22Rv1 (cell line): ENCODE measurements at regions not wholly inside any gene's neighbourhood (a gene's known extent, or its start where the extent isn't known, plus 50 kb on each side); places are given as distances from the start of the nearest gene placed in this dataset.

Source experiments
- CTCF ChIP-seq: fragments of 450-650 bp; IDR thresholded peaks from 2 replicates; pipeline ENCODE4 v1.5.1; 2017; ENCODE audit warnings: mild to moderate bottlenecking
- ZFX ChIP-seq: fragments of 450-650 bp; IDR thresholded peaks from 2 replicates; pipeline ENCODE4 v1.6.1; 2017; ENCODE audit warnings: antibody characterized with exemption, borderline replicate concordance

DNA sequence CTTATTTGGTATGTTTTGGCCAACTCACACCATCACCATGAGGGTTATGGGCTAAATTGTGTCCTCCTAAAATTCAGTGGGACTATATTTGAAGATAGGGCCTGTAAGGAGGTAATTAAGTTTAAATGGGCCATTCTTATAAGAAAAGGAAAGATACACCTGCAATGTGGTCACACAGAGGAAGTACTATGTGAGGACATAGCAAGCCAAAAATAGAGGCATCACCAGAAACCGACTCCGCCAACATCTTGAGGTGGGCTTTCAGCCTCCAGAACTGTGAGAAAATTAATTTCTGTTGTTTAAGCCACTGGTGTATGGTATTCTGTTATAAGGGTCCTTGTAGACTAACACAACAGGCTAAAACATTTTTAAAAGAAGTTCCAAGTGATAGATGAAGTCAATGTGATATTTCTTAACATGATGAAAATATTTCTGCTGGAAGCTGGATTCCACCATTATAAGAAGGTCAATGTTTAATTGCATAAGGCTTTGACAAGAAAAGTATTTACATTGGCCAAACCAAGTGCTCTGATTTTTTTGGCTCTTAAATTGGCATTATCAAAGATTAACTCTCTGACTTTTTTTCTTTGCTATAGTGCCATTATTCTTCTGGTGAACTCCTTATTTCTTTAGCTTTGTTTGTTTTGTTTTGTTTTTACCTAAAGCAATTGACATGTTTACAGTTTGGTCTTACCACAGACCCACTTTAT is 540.9 kb downstream of the PPARGC1A start:
- TF ChIP-seq CTCF (no peak), ZFX (no peak)
